ENCODE measurements at regions not wholly inside any gene's neighbourhood (a gene's known extent, or its start where the extent isn't known, plus 50 kb on each side); places are given as distances from the start of the nearest gene placed in this dataset.
A peak's percentile ranks its signal among the peaks of the same experiment; 100 is the strongest.
"Not testable (repeated sequence)": the region's sequence is repeated elsewhere in the genome, so short reads cannot be mapped to it uniquely, and the experiment has no call there.

- Histone ChIP-seq H3K4me1 (no peaks in the 10 kb centered on the region), H3K4me3 (ENCODE audit: low read depth, low read length) (no peak overlapping the region)
- TF ChIP-seq CTCF (IDR thresholded peaks at IDR 0.05; ENCODE audit: low read depth, low read length) = no peak
Observed at GRCh38 chr7:13115855-13116254, 428.4 kb downstream of the ARL4A start.

GRCh38 chr7:13117103-13117502 is 429.7 kb downstream of the ARL4A start:
- DNase-seq = no peak
- no peaks in the 10 kb centered on the region for H3K4me1 ChIP-seq
- TF ChIP-seq CTCF (IDR thresholded peaks at IDR 0.05; ENCODE audit: low read depth, low read length) = 0 out of 2 replicates have a peak, but pooled peaks have one; percentile 20
- H3K9me3 ChIP-seq = no peaks in the 10 kb centered on the region
- H3K27me3 ChIP-seq = no peaks in the 10 kb centered on the region; the same call in 1 of the 2 replicates
- H3K4me3 ChIP-seq (ENCODE audit: low read depth, low read length) = no peak overlapping the region
- no peaks in the 10 kb centered on the region for H3K36me3 ChIP-seq

More at GRCh38 chr7:13115855-13116254, 428.4 kb downstream of the ARL4A start:
- Histone ChIP-seq H3K9me3 (no peaks in the 10 kb centered on the region), H3K27me3 (no peaks in the 10 kb centered on the region; the same call in 1 of the 2 replicates), H3K36me3 (no peaks in the 10 kb centered on the region)
- no peak for DNase-seq

- no peaks in the 10 kb centered on the region for H3K9me3 ChIP-seq
- no peaks in the 10 kb centered on the region for H3K36me3 ChIP-seq
- no peaks in the 10 kb centered on the region for H3K4me1 ChIP-seq
- H3K4me3 ChIP-seq (ENCODE audit: low read depth, low read length) = no peak overlapping the region
- DNase-seq = no peak
- no peak for TF ChIP-seq CTCF (IDR thresholded peaks at IDR 0.05; ENCODE audit: low read depth, low read length)
- H3K27me3 ChIP-seq = no peaks in the 10 kb centered on the region; the same call in 1 of the 2 replicates
Observed at GRCh38 chr7:13117592-13117991, 430.2 kb downstream of the ARL4A start.

- not testable (repeated sequence) for H3K4me1 ChIP-seq, DNase-seq, H3K9me3 ChIP-seq
Observed at GRCh38 chr7:13124629-13125028, 437.2 kb downstream of the ARL4A start.

GRCh38 chr7:13126347-13126746 is 438.9 kb downstream of the ARL4A start:
- Histone ChIP-seq H3K9me3 (no peaks in the 10 kb centered on the region), H3K4me1 (no peaks in the 10 kb centered on the region), H3K4me3 (ENCODE audit: low read depth, low read length) (no peak overlapping the region), H3K27me3 (no peaks in the 10 kb centered on the region; the same call in 1 of the 2 replicates), H3K36me3 (no peaks in the 10 kb centered on the region)
- no peak for DNase-seq
- no peak for TF ChIP-seq CTCF (IDR thresholded peaks at IDR 0.05; ENCODE audit: low read depth, low read length)

More at GRCh38 chr7:13124629-13125028, 437.2 kb downstream of the ARL4A start:
- H3K36me3 ChIP-seq; H3K4me3 ChIP-seq (ENCODE audit: low read depth, low read length); H3K27me3 ChIP-seq: not testable (repeated sequence)

GRCh38 chr7:13130321-13130720 is 442.9 kb downstream of the ARL4A start:
- DNase-seq = no peak
- Histone ChIP-seq H3K36me3 (no peaks in the 10 kb centered on the region), H3K4me3 (ENCODE audit: low read depth, low read length) (no peak overlapping the region), H3K9me3 (no peaks in the 10 kb centered on the region), H3K4me1 (no peaks in the 10 kb centered on the region), H3K27me3 (no peaks in the 10 kb centered on the region; the same call in 1 of the 2 replicates)
- TF ChIP-seq CTCF (IDR thresholded peaks at IDR 0.05; ENCODE audit: low read depth, low read length) = no peak

GRCh38 chr7:13130906-13131305 is 443.5 kb downstream of the ARL4A start:
- H3K36me3 ChIP-seq; H3K4me3 ChIP-seq (ENCODE audit: low read depth, low read length); H3K9me3 ChIP-seq; DNase-seq; H3K4me1 ChIP-seq; H3K27me3 ChIP-seq: not testable (repeated sequence)
